Lung (tissue), 11 donors: ENCODE measurements at regions not wholly inside any gene's neighbourhood (a gene's known extent, or its start where the extent isn't known, plus 50 kb on each side); places are given as distances from the start of the nearest gene placed in this dataset.
A peak's percentile ranks its signal among the peaks of the same experiment; 100 is the strongest.

ENCODE experiments used
- ATAC-seq: fragments of 200-7000 bp; cut with Tn5 transposase; one replicate; pipeline ENCODE4 v1.9.1; 2020; ENCODE audit warnings: moderate number of reproducible peaks; ENCODE audit not compliant: insufficient read depth, low FRiP score
- DNase-seq, 3 donors: peaks; one replicate each; pipeline ENCODE4 v3.0.0-alpha.2; 2013 to 2017
- H3K27ac ChIP-seq, 2 donors: one replicate each; pipeline ENCODE4 v1.5.1; 2013; ENCODE audit warnings: mild to moderate bottlenecking in 2 of 2, moderate library complexity in 2 of 2, control low read depth in 1 of 2, inconsistent platforms in 1 of 2, low read depth in 1 of 2, low read length in 1 of 2
- H3K27me3 ChIP-seq, 3 donors: one replicate each; pipeline ENCODE4 v1.5.1; 2013; ENCODE audit warnings: low read length in 2 of 3; ENCODE audit not compliant: control insufficient read depth in 3 of 3, insufficient read depth in 3 of 3
- H3K36me3 ChIP-seq, 4 donors: one replicate each; pipeline ENCODE4 v1.5.1; 2013; ENCODE audit warnings: low read length in 4 of 4, mild to moderate bottlenecking in 1 of 4, moderate library complexity in 1 of 4; ENCODE audit not compliant: control insufficient read depth in 4 of 4, insufficient read depth in 4 of 4
- H3K4me1 ChIP-seq, 5 donors: one replicate each; pipeline ENCODE4 v1.5.1; 2013; ENCODE audit warnings: low read length in 5 of 5, mild to moderate bottlenecking in 2 of 5, moderate library complexity in 1 of 5; ENCODE audit not compliant: control insufficient read depth in 5 of 5, insufficient read depth in 5 of 5
- H3K4me3 ChIP-seq: one replicate; pipeline ENCODE4 v1.5.1; 2013; ENCODE audit warnings: mild to moderate bottlenecking, control low read depth, moderate library complexity
- H3K9ac ChIP-seq, 2 donors: one replicate each; pipeline ENCODE4 v1.5.1; 2013; ENCODE audit warnings: low read length in 2 of 2, control low read depth in 1 of 2; ENCODE audit not compliant: insufficient read depth in 1 of 2
- H3K9me3 ChIP-seq, 4 donors: one replicate each; pipeline ENCODE4 v1.5.1; 2013; ENCODE audit warnings: low read length in 3 of 4, mild to moderate bottlenecking in 1 of 4, moderate library complexity in 1 of 4; ENCODE audit not compliant: control insufficient read depth in 4 of 4, insufficient read depth in 3 of 4
- CTCF ChIP-seq: IDR thresholded peaks from 2 replicates; pipeline ENCODE4 v1.5.1; 2012; ENCODE audit warnings: mild to moderate bottlenecking; ENCODE audit errors: control extremely low read depth, extremely low read depth
- WGBS, 2 donors: extraction: QIAGEN DNeasy Blood & Tissue Kit; methylation state at CpG; one replicate each; pipeline ENCODE4 v1.1.7; 2013; 5-methylcytosine and 5-hydroxymethylcytosine counted together
- donor health status: control.
- donor health status: control.
- donor health status: Bipolar disorder and iron deficiency.
- donor health status: healthy.
- donor health status: DM: yes; HTN: yes; CAD: no.

GRCh38 chr11:69893631-69894030 lies 74.4 kb upstream of the FGF3 start:
- no peaks in the 10 kb centered on the region for H3K36me3 ChIP-seq
- H3K27me3 ChIP-seq: peaks cover 3 to 25% (median 4%) of the 10 kb centered on the region in 3 donors
- DNase-seq (no peak), ATAC-seq (no peak)
- TF ChIP-seq CTCF: no peak
- no peak overlapping the region for H3K9ac ChIP-seq
- H3K4me3 ChIP-seq: no peak overlapping the region
- WGBS, 2 donors: 73 to 80% methylated on average over 10 of the region's 10 CpGs
- no peak overlapping the region for H3K27ac ChIP-seq
- H3K9me3 ChIP-seq: no peaks in the 10 kb centered on the region
- peaks cover 0 to 11% (median 5%) of the 10 kb centered on the region in 5 donors for H3K4me1 ChIP-seq

GRCh38 chr11:69894181-69894611 lies 75.0 kb upstream of the FGF3 start:
- no peaks in the 10 kb centered on the region for H3K9me3 ChIP-seq
- H3K27me3 ChIP-seq: peaks cover 3 to 25% (median 4%) of the 10 kb centered on the region in 3 donors
- no peak overlapping the region for H3K27ac ChIP-seq
- no peak for TF ChIP-seq CTCF
- peaks cover 0 to 11% (median 5%) of the 10 kb centered on the region in 5 donors for H3K4me1 ChIP-seq
- no peak overlapping the region for H3K4me3 ChIP-seq
- 79 to 86% methylated on average over 15 of the region's 15 CpGs for WGBS, 2 donors
- no peaks in the 10 kb centered on the region for H3K36me3 ChIP-seq
- no peak for ATAC-seq
- no peak overlapping the region for H3K9ac ChIP-seq
- no peak for DNase-seq

GRCh38 chr11:69894648-69895047 lies 75.4 kb upstream of the FGF3 start:
- ATAC-seq (no peak), DNase-seq (no peak)
- Histone ChIP-seq H3K9ac (no peak overlapping the region), H3K27me3 (peaks cover 3 to 21% (median 4%) of the 10 kb centered on the region in 3 donors), H3K36me3 (no peaks in the 10 kb centered on the region), H3K4me1 (peaks cover 0 to 11% (median 5%) of the 10 kb centered on the region in 5 donors), H3K9me3 (no peaks in the 10 kb centered on the region), H3K27ac (no peak overlapping the region), H3K4me3 (no peak overlapping the region)
- no peak for TF ChIP-seq CTCF
- 81 to 91% methylated on average over 8 of the region's 8 CpGs for WGBS, 2 donors

GRCh38 chr11:69896250-69896649 lies 77.0 kb upstream of the FGF3 start:
- H3K27me3 ChIP-seq: peaks cover 0 to 6% (median 0%) of the 10 kb centered on the region in 3 donors
- no peak overlapping the region for H3K4me3 ChIP-seq
- DNase-seq (peak in 1 of 3 donors; percentile 28), ATAC-seq (no peak)
- H3K9ac ChIP-seq: no peak overlapping the region
- H3K4me1 ChIP-seq: peaks cover 0 to 8% (median 5%) of the 10 kb centered on the region in 5 donors
- no peaks in the 10 kb centered on the region for H3K36me3 ChIP-seq
- no peak for TF ChIP-seq CTCF
- no peaks in the 10 kb centered on the region for H3K9me3 ChIP-seq
- no peak overlapping the region for H3K27ac ChIP-seq
